Activated CD4-positive, CD25-positive, alpha-beta regulatory T cell treated with anti-CD3 and anti-CD28 coated beads, Interleukin-2, amount 50 U/mL, for 16 hours (primary cell): ENCODE measurements at regions not wholly inside any gene's neighbourhood (a gene's known extent, or its start where the extent isn't known, plus 50 kb on each side); places are given as distances from the start of the nearest gene placed in this dataset.

Experiments
- DNase-seq: peaks from one replicate; pipeline ENCODE4 v3.0.0-alpha.2; 2020; ENCODE audit warnings: low read depth, low spot score

DNA sequence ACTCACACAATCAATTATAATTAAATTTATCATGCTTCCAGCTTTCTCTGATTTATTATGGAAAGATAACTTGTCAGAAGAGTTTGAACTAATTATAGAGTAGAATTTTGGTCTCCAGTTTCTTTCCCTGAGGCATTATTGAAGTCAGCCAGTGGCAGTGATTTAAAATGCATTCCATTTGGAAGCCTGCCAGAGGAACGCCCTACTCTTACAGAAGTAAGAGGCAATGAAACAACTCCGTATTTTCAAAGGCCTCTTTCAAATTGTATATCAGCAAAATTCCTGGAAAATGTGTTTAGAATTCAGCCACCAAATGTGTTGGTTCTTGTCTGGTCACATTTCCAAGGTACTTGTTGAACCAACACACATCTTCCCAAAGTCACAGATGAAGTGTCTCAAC, 640.9 kb downstream of the SEMA5A start:
- DNase-seq, result no peak

DNA sequence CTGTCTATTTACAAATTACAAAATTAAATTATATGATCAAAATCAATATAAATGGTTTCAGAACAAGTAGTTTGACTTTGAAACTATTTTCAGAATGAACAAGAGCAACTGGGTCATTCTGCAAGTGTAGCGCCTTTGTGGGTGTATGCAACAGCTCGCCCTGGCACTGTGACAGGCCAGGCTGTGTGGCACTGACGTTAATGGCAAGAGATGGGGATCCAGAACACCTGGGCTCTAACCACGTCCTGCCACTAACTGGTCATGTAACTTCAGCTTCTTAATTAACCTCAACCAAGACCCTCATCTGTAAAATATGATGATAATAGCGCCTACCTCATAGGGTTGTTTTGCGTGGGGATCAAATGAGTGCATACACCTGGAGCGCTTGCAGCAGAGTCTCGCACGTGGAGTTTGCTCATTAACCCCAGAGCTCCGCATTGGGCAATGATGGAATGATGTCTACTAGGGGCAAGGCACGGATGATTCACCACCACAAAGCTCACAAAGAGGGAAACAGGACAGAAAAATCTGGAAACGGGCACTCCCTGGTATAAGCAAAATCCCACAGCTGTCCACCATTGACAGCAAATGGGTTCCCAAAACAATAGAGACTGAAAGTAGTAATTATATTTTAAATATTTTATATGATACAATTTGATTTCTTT, 639.4 kb downstream of the SEMA5A start:
- no peak for DNase-seq

DNA sequence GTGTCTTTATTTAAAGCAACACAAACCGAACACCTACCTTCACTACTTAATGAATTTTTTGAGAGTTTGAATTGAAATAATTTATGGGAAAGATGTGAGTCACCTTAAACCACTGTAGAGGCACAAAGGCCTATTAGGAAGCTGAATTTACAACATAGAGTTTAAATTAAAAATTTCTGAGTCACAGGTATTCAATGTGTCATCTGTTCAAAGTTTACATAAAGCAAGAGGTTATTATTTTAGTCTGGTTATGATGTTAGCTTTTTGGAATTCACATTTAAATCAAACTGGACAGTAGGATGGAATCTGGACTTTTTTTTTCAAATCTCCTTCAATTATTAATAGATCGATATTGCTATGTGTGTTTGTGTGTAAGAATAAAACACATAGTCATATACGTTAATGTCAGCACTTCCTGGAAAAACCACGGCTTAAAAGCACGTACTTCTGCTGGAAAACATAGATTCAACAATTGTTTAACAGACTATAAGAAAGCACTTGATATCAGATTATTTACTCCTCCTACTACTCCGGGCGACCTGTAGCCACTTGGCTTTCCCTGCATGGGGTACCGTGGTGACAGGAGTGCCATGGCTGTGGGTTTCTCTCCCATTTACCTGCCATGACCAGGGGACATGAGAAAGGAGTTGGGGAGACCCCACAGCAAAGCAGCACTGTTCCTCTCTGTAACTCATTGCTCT, 638.6 kb downstream of the SEMA5A start:
- no peak for DNase-seq

DNA sequence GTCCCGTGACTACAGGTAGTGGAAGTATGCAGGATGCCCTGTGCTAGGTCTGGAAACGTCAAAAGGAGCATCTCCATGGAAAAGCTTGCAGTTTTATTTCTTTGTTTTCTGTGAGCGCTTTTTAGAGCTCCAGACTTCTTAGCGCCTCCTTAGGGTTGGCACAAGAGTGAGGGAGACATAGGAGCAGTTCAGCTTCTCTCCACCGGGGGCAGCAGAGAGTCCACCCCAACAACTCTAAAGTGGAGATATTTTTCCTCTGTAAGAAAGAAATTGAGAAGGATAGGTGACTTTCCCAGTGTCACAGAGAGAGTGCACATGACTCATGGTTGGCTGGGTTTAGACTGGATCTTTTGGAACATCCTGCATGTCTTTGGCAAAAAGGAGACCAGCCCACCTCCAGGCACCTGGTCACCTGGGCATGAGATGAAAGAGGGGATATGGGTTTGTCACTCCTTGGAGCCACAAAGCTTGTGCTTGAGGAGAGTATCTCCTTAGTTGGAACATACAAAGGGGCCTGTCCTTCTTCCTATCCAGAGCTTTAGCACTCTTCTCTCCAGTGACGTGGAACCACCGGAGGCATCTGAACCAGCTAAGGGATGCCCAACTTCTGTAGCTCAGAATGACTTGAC, 637.7 kb downstream of the SEMA5A start:
- DNase-seq, result no peak

DNA sequence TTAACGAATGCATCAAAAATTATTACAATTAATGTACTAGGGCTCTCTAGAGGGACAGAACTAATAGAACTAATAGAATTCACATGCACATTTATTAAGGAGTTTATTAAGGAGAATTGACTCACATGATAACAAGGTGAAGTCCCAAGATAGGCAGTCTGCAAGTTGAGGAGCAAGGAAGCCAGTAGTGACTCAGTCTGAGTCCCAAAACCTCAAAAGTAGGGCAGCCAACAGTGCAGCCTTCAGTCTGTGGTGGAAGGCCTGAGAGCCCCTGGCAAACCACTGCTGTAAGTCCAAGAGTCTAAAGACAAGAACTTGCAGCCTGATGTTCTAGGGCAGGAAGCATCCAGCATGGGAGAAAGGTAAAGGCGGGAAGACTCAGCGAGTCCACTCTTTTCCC, 633.8 kb downstream of the SEMA5A start:
- DNase-seq, result no peak

DNA sequence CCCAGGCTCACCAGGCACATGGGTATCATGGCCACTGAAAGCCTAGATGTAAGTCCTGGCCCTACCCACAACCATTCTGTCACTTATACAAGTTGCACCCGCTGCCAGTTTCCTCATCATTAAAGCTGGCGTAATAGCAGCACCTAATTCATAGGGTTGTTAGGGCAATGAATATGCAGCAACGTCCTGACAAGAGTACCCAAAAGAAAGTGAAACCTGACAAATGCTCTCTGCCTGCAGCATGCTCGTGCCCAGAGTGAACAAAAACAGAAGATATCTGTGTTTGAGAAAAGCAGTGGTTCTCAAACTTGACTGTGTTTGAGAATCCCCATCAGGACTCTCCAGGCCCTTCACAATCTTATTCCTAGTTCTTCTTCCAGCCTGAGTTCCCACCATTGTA, 632.4 kb downstream of the SEMA5A start:
- DNase-seq, result no peak

DNA sequence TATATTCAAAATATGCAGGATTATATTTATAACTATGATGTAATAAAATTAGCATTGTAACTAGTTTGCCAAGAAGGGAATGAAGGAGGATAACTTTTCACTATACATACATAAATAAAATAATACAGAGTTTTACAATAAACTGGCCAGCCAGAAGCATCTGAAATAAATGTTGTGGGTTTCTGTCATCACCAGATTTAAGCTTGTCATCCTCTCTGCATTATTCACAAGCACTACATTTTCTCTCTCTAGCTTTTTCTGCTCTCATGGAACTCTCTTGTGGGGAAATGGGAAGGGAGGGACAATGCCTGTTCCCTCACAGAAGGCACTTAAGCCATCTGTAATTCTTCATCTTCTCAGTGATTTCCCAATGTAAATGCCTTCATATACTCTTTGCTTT, 626.8 kb downstream of the SEMA5A start:
- DNase-seq, result no peak

DNA sequence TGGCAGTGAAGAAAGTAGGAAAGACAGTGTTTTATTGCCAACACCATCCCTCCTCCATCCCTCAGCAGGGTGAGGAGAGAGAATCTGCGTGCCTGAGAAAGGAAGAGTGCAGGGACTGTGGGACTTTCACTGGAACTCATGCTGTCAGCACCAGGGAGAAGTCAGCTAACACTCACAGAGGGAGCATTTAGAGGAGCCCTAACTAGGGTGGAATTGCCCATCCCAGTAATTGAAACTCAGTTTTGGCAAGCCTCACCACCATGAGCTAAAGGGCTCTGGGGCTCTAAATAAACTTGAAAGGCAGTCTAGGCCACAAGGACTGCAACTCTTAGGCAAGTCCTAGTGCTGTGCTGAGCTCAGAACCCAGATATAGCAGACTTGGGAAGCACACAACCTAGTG, 622.3 kb downstream of the SEMA5A start:
- DNase-seq, result no peak

DNA sequence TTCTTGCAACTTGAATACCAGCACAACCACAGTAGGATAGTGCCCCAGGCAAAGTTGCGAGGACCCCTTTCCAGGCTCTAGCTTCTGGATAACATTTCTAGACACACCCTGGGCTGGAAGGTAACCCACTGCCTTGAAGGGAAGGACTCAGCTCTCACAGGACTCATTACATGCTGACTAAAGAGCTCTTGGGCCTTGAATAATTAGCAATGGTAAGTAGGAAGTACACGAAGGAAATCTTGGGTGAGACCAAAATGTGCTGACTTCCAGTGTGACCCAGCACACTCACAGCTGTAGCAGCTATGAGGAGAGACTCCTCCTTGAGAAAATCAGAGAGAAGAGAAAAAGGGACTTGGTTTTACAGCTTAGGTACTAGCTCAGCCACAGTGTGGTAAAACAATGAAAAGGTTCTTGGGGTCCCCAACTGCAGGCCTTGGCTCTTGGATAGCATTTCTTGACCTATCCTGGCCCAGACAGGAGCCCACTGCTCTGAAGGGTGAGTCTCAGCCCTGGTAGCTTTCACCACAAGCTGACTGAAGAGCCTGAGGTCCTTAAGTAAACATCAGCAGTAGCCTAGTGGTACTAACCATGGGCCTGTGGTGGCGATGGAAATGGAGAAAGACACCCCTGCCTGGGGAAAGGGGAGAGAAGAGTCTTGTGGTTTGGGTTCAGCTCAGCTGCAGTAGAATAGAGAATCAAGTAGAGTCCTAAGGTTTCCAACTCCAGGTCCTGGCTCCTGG, 621.7 kb downstream of the SEMA5A start:
- DNase-seq, result no peak

DNA sequence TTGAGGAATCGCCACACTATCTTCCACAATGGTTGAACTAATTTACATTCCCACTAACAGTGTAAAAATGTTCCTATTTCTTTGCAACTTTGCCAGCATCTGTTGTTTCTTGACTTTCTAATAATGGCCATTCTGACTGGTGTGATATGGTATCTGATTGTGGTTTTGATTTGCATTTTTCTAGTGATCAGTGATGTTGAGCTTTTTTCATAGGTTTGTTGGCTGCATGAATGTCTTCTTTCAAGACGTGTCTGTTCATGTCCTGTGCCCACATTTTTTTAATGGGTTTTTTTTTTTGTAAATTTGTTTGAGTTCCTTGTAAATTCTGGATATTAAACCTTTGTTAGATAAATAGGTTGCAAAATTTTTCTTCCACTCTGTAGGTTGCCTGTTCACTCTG, 615.9 kb downstream of the SEMA5A start:
- no peak for DNase-seq

DNA sequence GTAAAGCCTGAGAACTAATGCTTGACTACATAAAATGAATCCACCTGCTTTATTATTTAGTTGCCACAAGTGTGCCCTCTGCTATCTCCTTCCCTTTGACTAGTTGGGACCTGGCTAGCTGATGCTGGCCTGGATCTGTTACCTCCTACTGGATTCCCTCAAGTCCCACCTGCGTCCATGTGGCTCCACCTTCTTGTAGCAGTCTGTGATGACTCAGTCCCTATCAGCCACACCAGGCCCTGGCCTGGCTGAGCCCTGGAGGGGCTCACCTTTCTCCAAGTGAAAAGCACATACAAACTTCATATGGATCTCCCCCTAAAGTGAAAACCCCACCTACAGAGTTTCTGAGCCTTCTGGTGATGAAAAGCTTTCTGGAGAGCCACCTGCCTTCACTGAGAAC, 611.4 kb downstream of the SEMA5A start:
- no peak for DNase-seq

DNA sequence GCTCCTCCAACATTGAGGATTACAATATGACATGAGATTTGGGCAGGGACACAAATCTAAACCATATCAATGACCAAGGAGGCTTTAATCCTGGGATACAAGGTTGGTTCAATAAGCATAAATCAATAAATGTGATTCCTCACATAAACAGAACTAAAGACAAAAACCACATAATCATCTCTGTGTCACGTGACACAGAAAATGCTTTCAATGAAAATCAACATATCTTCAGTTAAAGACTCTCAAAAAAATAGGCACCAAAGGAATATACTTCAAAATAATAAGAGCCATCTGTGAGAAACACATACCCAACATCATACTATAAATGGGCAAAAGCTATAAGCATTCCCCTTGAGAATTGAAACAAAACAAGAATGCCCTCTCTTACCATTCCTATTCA, 604.9 kb downstream of the SEMA5A start:
- no peak for DNase-seq

DNA sequence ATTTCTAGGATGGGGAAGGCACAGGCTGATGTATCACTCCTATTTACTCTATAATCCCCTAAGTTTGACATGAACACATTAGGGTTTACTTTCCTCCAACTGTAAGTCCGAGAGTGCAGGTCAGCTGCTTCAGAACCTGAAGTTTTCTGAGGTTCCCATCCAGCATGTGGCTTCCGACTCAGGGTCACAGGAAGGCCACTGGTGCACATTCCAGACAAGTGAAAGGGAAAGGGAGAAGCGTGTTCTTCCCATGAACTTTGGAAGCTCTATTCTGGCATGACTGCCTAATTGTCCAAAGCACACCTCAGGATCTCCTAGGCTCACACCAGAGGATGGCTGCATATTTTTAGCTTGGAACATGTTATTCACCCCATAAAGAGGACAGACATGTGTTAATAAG, 602.6 kb downstream of the SEMA5A start:
- no peak for DNase-seq

DNA sequence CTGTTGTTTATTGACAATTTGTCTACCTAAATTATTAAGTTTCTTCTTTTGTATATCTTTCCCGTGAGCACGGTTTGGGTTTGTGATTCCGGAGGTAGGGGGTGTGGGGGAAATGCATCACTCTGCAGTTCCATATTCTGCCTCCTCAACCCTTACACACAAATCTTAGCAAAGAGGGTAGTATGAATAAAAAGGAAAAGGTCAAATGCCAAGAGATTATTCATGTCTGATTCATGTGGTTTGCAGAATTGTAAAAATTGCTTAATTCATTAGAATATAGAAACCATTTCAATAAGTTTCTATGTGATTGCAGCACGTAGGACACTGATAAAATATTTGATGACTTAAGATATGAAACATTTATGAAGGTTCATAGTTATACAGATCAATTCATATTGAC, 601.9 kb downstream of the SEMA5A start:
- no peak for DNase-seq

DNA sequence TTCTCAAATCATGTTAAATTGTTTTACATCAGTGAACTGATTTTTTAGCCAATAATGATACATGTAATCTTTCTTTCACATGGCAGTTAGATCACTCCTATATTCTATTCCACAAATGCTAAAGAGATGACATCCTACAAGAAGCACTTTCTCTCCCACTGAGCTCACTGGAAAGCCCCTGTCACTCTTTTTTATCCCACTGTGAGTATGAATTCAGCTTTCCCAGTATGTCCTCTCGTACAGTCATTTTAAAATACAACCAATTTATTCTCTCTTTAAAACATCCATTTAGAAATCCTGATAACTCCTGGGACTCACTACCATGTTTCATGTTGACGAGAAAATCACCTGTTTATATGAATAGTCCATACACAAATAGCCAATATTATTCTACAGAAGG, 599.9 kb downstream of the SEMA5A start:
- DNase-seq, result no peak

DNA sequence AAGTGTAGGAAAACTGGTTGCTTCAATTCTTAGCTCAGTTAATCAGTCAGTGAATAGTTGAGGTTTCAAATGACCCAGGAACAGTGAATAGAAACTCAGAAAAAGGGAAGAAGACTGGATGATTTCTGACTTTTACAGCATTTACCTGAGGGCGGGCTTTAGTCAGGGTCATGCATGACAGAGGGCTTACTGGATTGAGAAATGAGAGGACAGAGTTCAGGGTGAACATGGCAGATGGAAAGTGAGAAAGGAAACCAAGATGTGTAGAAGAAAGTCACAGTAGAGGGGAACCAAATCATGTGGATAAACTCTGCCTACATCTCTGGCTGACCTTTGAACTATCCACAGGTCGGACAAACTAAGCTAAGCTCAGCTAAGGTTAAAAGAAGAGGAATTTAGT, 596.0 kb downstream of the SEMA5A start:
- DNase-seq, result no peak

DNA sequence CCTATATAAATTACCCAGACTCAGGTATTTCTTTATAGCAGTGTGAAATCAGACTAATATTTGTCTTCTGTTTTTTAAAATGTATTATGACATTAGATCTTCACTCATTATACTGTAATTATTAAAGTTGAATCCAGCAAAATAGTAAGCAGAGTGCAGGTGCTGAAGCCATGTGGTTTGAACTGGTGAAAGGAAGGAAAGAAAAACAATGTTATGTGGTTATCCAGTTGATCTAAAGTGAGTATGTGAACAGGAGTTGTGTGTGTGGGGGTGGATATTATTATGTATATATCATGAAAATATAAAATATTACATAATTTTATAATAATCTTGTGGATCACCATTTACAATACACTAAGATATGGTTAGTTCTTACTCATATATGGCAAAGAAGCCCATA, 593.7 kb downstream of the SEMA5A start:
- no peak for DNase-seq

DNA sequence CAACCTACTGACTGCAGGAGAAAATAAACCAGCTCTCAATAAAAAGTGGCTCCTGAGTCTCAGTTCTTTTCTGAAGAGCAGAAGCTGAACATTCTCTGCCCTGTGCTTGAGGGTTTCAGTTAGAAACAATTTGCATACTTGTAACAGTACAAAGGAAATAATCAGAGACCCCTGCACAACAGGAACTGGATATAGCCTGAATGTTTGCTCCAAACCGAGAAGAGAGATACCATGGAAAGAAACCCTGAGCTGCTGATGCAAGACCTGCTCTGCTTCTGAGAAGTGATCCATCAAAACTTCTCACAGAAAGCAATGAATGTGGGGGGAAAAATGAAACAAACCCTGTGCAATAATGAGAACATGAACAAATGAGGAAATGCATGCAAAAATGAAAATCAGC, 592.9 kb downstream of the SEMA5A start:
- no peak for DNase-seq

DNA sequence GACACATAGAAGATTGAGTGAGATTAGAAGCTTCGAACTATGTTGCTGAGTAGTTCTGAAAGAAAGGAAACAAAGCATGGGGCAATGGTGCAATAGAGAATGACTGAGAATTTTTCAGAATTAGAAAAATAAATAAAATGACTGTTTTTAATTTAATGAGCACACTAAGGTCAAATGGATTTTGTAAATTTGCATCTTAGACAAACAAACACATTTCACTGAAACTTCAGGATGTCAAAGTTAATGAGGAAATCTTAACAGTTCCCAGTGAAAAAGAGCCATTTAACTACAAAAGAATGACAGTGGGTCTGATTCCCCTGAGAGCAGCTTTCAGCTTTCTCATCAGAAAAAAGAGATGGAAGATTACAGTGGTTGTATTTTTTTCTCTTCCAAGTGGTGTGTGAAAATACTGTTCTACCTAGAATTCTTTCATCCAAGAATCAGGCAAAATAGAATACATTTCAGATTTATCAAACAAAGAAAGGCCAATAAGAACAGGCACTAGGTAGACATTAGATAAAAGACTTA, 591.9 kb downstream of the SEMA5A start:
- DNase-seq, result no peak

DNA sequence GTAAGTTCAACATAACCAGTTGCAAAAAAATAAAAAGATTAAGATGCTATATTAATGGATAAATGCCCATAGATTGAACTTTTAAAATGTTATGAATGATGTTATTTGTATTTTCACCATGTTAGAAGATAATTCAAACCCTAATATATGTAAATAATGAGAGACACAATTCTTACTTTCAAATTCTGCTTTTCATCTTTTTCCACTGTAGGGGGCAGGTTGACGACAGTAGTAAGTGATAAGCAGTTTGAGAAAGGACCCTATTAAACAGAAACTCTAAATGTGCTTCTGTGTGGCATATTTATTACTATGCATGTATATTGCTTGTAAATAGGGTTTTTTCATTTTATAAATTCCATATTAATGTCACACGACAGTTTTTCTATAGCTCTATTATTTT, 591.1 kb downstream of the SEMA5A start:
- no peak for DNase-seq

DNA sequence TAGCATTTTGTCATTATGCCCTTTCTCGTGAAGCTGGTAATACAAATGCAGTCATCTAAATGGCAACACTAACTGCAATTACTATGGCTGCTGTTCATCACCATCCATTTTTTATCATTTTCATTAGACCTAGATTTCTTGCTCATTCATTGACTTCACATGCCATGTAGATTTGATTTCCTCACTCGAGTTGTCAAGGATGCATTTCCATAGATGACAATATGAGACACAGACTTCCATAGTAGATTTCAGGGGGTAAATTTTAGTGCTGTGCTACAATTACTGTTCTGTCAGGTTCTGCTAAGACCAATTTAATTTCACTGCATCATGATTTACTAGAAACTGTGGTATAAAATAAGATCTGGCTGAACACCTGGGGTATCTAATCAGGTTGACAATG, 589.2 kb downstream of the SEMA5A start:
- no peak for DNase-seq

DNA sequence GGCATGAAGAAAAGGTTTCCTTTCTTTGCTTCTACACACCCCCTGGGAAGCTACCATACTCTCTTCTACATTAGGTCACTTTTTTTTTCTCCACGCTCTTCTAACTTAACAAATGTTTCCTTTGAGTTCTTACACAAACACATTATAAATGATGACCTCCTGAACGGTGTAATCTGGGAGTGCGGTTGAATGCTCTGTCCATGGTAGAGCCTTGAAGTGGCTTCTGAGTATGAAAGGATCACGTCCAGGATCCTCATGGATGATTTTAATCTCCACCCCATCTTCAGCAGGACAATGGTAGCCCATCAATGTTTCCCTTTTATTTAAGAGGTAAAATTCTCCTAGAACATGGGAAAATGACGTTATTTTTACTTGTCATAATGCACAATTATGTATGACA, 587.3 kb downstream of the SEMA5A start:
- no peak for DNase-seq
